ENCODE measurements at regions not wholly inside any gene's neighbourhood (a gene's known extent, or its start where the extent isn't known, plus 50 kb on each side); places are given as distances from the start of the nearest gene placed in this dataset.

DNA sequence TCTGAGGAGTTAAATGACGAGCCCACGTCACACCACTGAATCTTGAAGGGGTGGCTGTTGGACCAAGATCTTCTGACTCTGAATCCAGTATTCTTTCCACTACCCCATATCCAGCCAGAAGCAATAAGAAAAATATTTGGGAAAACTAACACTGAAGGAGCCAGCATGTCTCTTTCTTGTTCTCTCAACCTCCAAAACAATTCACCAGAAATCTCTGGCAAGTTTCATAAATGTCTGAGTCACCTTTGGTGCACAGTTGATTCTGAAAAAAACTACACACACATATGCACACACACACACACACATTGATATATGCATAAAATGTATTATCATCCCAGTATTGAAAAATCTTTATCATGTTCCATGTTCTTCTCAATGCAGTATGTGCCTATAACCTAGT is 104.3 kb upstream of the BLID start:
- no peak for DNase-seq (ENCODE audit: insufficient read length, low spot score)
- no peak for FAIRE-seq
- no peak for TF ChIP-seq POLR2A (IDR thresholded peaks at IDR 0.05; ENCODE audit: low read depth, low read length)

DNA sequence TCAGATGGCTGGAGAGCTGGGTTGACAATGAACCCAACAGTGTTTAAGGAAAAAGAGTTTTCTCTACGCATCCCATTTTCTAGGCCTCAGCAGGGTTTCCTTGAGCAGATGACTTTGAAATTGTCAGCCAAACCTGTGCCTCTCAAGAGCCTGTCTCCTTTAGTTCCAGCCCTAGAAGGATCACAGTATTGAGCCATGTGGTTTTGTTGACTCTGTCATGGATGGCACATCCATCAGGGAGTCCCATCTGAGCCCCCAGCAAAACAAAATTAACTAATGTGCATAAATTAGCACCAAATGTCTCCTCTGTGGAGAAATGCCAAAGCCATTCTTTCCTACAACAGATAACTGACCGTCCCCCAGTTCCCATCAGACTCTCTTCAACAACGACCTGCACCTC is 103.8 kb upstream of the BLID start:
- FAIRE-seq (no peak), DNase-seq (ENCODE audit: insufficient read length, low spot score) (no peak)
- no peak for TF ChIP-seq POLR2A (IDR thresholded peaks at IDR 0.05; ENCODE audit: low read depth, low read length)

DNA sequence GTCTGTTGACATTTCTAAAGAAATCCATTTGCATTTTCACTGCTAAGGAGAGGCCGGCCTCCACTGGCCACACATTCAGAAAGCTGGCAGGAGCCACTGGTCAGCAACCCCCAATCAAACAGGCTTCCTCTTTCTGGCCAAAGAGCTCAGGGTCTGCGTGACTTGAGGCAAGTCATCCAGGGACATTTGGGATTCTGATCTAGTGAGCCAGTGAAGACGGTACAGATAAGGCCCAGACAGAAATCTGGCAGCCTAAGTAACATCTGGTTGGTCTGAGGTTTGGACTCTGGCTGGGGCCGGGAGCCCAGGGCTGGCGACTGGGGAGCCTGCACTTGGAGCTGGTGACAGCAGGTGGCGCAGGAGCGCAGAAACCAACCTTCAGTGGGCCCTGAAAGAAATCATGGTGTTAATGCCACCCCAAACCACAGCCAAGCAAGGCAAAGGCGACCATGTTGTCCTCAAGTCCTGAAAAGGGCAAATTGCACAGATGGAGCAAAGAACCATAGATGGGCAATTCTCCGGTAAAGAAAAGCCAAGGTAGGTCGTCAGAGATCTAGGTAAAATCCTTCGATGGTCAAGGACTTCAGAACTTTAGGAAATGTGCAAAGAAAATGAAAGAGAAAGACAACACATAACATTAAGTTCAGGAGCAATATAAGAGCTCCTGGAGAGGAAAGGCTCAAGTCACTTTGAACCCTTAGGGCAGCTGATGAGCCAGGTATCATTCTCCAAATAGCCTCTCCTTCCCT is 99.4 kb upstream of the BLID start:
- no peak for TF ChIP-seq POLR2A (IDR thresholded peaks at IDR 0.05; ENCODE audit: low read depth, low read length)
- FAIRE-seq, result peak; percentile 82
- peak; percentile 40 for DNase-seq (ENCODE audit: insufficient read length, low spot score)

DNA sequence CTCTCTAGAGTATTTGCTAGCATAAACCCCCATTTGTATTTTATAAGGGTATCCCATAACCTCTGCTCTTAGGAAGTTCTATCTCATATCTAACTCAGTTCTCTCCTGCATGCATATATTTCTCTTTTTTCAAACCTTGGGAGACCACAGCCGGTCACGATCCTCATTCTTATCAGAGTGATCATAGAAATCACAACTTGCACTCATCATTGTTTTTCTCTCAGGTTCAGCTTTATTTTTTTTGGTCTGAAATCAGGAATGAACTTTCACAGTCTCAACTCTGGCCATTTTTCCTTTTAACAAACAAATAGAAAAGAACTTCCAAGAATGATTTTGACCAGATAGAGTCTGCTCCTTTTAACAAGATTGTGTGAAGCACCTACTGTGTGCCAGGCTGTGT is 98.6 kb upstream of the BLID start:
- FAIRE-seq, result no peak
- DNase-seq (ENCODE audit: insufficient read length, low spot score), result no peak
- TF ChIP-seq POLR2A (IDR thresholded peaks at IDR 0.05; ENCODE audit: low read depth, low read length), result no peak

DNA sequence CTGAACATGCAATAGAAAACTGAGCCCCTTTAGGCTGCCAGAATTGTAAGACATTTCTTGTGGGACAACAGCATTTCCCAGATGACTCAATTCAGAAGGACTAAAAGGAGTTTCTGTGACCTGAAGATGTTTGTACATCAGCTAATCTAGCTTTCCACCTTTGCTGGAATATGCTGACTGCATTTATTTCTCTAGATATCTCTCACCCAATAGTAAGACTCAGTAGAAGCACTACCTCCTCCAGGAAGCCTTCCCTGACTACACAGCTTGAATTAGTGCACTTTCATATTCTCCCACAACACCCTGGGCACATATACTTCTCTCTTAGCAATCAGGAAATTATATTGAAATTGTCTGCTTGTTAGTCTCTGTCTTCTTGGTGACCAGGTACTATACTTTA is 98.1 kb upstream of the BLID start:
- DNase-seq (ENCODE audit: insufficient read length, low spot score), result no peak
- FAIRE-seq, result no peak
- TF ChIP-seq POLR2A (IDR thresholded peaks at IDR 0.05; ENCODE audit: low read depth, low read length), result no peak

DNA sequence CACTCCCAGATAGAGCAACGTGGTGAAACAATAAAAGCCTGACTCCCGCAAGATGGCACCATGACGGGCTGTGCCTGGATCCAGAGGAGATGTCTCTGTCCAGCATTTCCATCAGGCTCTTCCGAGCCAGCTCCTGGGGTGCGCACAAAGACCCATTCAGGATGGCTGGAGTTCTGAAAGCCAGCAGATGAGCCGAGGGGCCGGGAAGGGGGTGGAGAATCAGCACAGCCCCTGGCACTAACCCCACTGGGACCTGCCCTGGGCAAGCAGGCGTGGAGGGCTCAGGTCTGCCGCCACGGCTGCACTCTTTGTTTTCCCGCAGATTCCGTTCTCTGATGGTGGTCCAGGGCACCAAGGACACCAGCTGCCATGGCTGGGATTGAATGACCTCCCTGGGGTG is 97.2 kb upstream of the BLID start:
- no peak for FAIRE-seq
- no peak for DNase-seq (ENCODE audit: insufficient read length, low spot score)
- no peak for TF ChIP-seq POLR2A (IDR thresholded peaks at IDR 0.05; ENCODE audit: low read depth, low read length)

DNA sequence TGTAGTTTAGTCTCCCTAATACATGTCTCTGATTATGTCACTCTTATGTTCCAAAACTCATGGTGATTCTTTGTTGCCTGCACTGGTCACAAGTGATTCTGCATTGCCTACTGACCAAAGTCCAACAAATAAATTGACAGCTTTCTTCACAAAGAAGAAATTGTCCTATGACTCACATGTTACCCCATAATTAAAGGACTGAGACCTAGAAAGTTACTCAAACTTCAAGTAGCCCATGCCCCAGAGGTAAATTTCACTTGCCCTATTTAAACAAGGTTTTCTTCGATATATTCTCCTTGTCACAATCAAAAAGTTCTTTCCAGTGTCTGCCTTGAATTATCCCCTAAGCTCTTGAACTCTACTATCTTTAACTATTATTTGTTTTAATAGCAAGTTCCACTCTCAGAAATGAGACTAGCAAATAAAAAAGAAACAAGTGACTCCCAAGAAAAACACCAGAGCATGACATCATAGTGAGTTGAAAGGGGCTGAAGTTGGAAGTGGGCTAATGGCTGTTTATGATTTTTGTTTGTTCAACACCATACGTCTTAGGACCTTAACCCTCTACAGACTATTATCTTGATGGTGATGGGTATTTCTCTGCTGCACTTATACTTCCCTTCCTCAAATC is 94.5 kb upstream of the BLID start:
- DNase-seq (ENCODE audit: insufficient read length, low spot score) (no peak), FAIRE-seq (no peak)
- TF ChIP-seq POLR2A (IDR thresholded peaks at IDR 0.05; ENCODE audit: low read depth, low read length), result no peak

DNA sequence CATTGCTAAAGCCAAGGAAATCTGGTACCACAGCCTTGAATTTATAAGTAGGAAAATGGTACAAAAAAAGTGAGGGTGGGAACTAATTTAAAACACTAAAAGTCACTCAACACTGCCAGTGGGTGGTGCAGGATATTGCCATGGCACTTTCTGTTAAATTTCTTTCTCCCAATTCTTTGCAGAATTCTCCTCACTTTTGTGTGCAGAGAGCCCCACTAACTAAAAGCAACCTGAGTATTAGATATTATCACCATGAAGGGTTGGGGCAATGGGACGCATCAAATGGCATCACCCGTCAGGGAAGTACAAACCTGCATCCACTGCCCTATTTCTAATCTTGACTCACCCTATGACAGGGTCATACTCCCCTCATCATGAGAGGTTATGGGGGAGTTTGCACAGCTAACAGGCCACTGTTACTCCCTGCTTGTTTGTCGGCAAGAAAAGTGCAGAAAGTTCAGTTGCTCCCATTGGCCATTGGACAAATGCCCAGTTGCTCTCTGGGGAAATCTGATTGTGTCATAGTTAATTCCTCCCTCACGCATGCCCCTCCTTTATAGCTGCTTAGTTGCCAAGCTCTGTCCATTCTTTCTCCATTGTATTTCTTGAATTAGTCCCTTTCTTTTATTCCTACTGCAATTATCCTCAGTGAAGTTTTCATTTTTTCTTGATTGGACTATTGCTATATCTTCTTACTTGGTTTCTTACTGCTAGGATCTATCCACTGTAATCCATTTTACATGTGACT is 93.8 kb upstream of the BLID start:
- no peak for TF ChIP-seq POLR2A (IDR thresholded peaks at IDR 0.05; ENCODE audit: low read depth, low read length)
- FAIRE-seq (peak; percentile 58), DNase-seq (ENCODE audit: insufficient read length, low spot score) (no peak)

DNA sequence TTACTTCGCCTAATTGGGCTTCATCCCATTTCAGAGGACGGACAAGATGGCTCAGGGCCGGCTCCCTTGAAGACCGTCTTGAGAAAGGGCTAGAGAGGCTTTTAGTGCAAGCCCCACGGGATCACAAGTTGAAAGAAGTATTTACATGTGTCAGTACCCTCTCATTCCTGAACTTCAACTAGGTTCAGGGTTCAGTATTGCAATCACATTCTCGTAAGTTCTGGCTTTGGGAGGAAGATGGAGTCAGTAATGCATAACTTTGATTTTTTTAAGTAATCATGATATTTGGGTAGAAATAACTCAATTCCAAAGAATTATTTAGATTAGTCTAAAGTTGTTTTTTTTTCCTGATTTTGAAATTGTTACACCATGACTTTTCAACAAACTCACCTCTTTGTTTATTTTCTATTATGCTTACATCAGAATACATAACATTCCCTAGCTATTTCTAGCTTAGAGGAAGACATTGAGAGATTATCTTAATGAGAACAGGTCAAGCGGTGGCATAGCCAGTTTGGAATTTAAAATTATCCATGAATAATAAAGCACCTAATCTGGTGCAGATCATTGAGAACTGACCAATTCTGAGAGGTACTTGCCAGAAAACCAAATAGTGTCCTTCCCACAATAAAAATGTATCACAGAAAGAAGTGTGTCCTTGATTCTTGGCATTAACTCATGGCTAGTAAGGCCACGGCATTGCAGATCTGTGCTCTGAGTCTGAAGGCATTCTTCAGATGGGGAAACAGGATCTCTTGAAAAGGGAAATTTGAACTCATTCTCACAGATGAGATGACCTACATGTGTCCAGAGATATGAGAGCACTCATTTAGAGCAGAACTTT is 92.1 kb upstream of the BLID start:
- no peak for TF ChIP-seq POLR2A (IDR thresholded peaks at IDR 0.05; ENCODE audit: low read depth, low read length)
- FAIRE-seq (no peak), DNase-seq (ENCODE audit: insufficient read length, low spot score) (no peak)

DNA sequence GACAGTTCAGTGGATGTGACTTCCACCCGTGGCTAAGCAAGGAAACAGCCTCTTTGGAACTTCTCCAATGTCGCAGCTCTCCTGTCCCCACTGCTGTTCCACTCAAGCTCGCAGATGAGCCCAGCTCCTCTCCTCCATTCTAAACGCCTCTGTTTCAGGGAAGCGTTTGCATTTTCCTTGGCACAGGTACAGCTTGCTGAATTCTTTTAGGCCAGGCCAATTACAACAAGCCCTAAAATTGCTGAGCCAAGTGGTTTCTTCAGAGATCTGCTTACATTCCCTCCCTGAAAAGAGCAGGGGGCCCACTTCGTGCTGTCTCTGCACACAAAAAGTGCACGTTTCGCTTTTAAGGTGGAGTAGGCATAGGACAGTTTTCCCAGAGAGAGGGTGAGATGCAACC is 91.5 kb upstream of the BLID start:
- DNase-seq (ENCODE audit: insufficient read length, low spot score) (no peak), FAIRE-seq (no peak)
- no peak for TF ChIP-seq POLR2A (IDR thresholded peaks at IDR 0.05; ENCODE audit: low read depth, low read length)

DNA sequence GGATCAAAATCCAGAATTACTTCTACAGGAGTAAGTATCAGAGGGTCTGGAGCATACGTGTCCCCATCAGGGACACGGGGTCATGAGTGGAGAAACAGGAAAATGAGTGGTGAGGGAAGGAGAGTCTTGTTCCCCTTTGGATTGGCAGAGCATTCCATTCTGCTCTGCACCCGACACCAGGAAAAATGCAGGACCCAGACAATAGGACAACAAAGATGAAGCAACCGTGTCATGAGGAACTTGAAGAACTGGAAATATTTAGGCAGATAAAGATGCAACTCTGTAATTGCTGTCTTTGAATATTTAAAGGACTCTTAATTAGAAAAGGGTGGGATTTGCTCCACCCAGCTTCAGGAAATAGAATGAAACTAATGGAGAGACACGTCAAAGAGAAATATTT is 89.0 kb upstream of the BLID start:
- FAIRE-seq (no peak), DNase-seq (ENCODE audit: insufficient read length, low spot score) (no peak)
- no peak for TF ChIP-seq POLR2A (IDR thresholded peaks at IDR 0.05; ENCODE audit: low read depth, low read length)

DNA sequence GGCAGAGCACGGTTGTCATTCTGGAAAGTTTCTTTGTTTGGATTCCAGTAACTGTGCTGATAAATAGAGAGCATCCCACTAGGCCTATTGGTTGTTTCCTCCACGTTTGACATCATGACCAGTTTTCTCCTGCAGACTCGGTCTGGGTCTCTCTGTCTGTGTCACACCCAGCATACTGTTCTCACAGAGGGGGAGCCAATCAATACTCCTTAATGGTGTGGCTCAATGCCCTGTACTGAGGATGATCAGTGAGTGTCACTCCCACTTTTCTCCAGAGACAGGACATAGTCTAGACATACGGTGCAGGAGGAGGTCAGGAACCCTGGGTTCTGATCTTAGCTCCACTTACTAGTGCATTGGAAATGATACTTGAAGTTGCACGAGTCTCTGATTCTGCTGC is 88.2 kb upstream of the BLID start:
- no peak for TF ChIP-seq POLR2A (IDR thresholded peaks at IDR 0.05; ENCODE audit: low read depth, low read length)
- DNase-seq (ENCODE audit: insufficient read length, low spot score) (no peak), FAIRE-seq (no peak)

DNA sequence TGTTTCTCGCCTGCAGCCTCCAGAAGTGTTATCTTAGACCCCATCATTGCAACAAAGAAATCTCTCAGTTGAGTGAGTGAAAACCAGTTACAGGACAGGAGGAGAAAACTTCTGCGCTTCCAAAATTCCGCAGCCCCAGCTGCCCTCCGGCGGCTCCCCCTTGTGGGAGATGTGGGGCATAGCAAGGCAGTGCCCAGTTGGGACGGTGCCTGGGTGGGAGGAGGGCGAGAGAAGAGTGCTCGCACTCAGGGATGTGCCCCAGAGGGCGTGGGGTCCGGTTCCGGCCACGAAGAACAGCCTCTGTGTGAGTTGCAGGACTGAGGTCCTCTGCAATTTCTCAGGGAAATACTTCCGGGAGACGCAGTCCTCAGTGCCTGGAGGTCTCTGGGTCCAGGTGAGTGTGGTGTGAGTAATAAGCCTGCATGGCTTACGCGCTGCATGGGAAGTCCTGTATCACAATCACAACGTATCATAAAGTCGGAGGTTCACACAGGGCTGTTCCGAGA is 87.0 kb upstream of the BLID start:
- peak; percentile 32 for DNase-seq (ENCODE audit: insufficient read length, low spot score)
- FAIRE-seq, result peak; percentile 6
- TF ChIP-seq POLR2A (IDR thresholded peaks at IDR 0.05; ENCODE audit: low read depth, low read length), result no peak
